ENCODE measurements at regions not wholly inside any gene's neighbourhood (a gene's known extent, or its start where the extent isn't known, plus 50 kb on each side); places are given as distances from the start of the nearest gene placed in this dataset.
"Not testable (repeated sequence)": the region's sequence is repeated elsewhere in the genome, so short reads cannot be mapped to it uniquely, and the experiment has no call there.

- H3K4me1 ChIP-seq (ENCODE audit: control insufficient read depth, insufficient read depth, low read length); H3K4me3 ChIP-seq (ENCODE audit: low read length); H3K36me3 ChIP-seq (ENCODE audit: control insufficient read depth, insufficient read depth, low read length); H3K9me3 ChIP-seq (replicated peaks; ENCODE audit: control insufficient read depth, low read depth, low read length); H3K27ac ChIP-seq (ENCODE audit: low read length); H3K27me3 ChIP-seq (ENCODE audit: control insufficient read depth, insufficient read depth, low read length); DNase-seq: not testable (repeated sequence)
- 100% methylated on average over 6 of the region's 7 CpGs for WGBS (ENCODE audit: insufficient coverage)
Measured at GRCh38 chr6:135626001-135626400, 128.5 kb upstream of the AHI1 start.

DNA sequence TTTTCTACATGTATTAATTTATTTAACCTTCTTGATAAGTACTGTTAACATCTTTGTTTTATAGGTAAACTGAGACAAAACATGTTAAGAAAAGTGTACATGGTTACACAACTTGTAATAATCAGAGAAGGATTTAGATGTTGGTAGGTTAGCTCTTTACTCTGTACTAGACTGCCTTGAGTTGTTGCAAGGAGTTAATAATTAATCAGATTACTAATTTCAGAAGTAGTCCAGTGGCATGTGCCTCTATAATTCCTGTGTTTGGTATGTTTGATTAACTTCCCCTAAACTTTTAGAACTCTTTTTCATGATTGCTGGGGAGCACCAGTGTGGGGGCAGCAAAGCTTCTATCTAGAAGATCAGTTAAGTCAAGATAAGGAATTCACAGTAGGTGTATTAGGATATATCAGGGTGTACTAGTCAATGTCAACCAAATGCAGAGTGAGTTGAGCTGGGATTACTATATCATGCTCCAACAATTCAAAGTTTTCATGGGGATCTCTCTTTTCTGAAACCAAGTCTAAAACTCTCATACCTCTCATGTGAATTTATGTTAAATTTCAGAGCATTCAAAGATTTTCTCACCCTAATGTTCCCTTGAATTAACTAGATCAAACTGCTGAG lies 129.7 kb upstream of the AHI1 start:
- H3K36me3 ChIP-seq (ENCODE audit: control insufficient read depth, insufficient read depth, low read length): no peaks in the 10 kb centered on the region
- no peaks in the 10 kb centered on the region for H3K9me3 ChIP-seq (replicated peaks; ENCODE audit: control insufficient read depth, low read depth, low read length)
- H3K27me3 ChIP-seq (ENCODE audit: control insufficient read depth, insufficient read depth, low read length): no peaks in the 10 kb centered on the region
- H3K4me3 ChIP-seq (ENCODE audit: low read length): no peak overlapping the region
- DNase-seq: no peak
- H3K4me1 ChIP-seq (ENCODE audit: control insufficient read depth, insufficient read depth, low read length): peaks cover 2% of the 10 kb centered on the region
- H3K27ac ChIP-seq (ENCODE audit: low read length): no peak overlapping the region

DNA sequence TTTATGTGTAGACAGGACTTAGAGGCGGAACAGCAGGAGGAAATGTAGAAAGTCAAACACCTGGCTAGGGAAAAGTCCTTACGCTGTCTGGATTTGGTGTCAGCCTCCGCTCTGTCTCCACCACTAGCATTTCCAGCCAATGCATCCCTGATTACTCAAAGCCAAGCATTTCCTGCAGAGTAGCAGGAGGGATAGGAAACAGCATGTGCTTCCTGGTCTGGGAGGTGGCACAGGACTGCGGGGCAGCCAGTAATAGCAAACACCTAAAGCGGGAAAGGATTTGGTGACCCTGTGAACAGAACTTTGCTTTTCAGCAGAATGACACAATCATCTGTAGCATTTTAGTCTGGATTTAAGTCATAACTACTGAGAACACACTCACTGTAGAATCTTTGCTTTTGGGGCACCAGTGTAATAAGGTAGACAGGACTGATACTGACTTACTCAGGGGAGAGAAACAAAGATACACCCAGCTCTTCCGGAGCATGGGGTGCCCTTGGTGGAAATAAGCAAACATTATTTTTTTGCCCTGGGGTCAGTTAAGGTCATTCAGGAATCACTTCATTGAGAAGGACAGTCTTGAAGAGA lies 133.3 kb upstream of the AHI1 start:
- no peaks in the 10 kb centered on the region for H3K36me3 ChIP-seq (ENCODE audit: control insufficient read depth, insufficient read depth, low read length)
- H3K4me3 ChIP-seq (ENCODE audit: low read length): no peak overlapping the region
- no peaks in the 10 kb centered on the region for H3K9me3 ChIP-seq (replicated peaks; ENCODE audit: control insufficient read depth, low read depth, low read length)
- peaks cover 2% of the 10 kb centered on the region for H3K4me1 ChIP-seq (ENCODE audit: control insufficient read depth, insufficient read depth, low read length)
- peak overlapping the region; percentile 0 for H3K27ac ChIP-seq (ENCODE audit: low read length)
- H3K27me3 ChIP-seq (ENCODE audit: control insufficient read depth, insufficient read depth, low read length): no peaks in the 10 kb centered on the region
- peak; percentile 49 for DNase-seq
- 74% methylated on average over 3 of the region's 6 CpGs for WGBS (ENCODE audit: insufficient coverage)

GRCh38 chr6:135631821-135632220 lies 134.3 kb upstream of the AHI1 start:
- no peaks in the 10 kb centered on the region for H3K27me3 ChIP-seq (ENCODE audit: control insufficient read depth, insufficient read depth, low read length)
- no peak for DNase-seq
- WGBS (ENCODE audit: insufficient coverage): 80% methylated on average over 1 of the region's 2 CpGs
- H3K9me3 ChIP-seq (replicated peaks; ENCODE audit: control insufficient read depth, low read depth, low read length): no peaks in the 10 kb centered on the region
- no peaks in the 10 kb centered on the region for H3K36me3 ChIP-seq (ENCODE audit: control insufficient read depth, insufficient read depth, low read length)
- peaks cover 2% of the 10 kb centered on the region for H3K4me1 ChIP-seq (ENCODE audit: control insufficient read depth, insufficient read depth, low read length)
- peak overlapping the region; percentile 33 for H3K27ac ChIP-seq (ENCODE audit: low read length)
- H3K4me3 ChIP-seq (ENCODE audit: low read length): no peak overlapping the region

- WGBS (ENCODE audit: insufficient coverage): no CpG with 5 or more reads among the region's 2 CpGs
Measured at GRCh38 chr6:135633573-135633972, 136.0 kb upstream of the AHI1 start.

DNA sequence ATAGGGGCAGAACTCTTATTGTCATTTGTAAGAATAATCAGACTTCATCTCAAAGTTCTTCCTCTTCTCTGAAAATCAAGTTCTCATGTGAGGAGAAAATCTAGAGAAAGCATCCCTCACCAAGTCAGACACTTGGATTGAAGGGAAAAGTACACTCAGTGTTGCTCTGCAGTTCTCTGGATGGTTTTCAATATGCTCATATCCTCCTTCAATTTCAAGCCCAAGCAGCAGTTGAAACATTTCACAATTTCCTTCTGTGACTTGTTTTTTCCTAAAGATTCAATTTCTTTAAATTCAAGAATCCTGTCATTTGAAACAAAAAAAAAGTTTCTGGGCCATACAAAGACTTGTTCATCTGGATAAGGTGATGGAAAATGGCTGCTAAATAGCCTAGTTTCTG lies 140.2 kb upstream of the AHI1 start:
- Histone ChIP-seq H3K9me3 (replicated peaks; ENCODE audit: control insufficient read depth, low read depth, low read length) (no peaks in the 10 kb centered on the region), H3K27me3 (ENCODE audit: control insufficient read depth, insufficient read depth, low read length) (no peaks in the 10 kb centered on the region), H3K4me3 (ENCODE audit: low read length) (no peak overlapping the region), H3K36me3 (ENCODE audit: control insufficient read depth, insufficient read depth, low read length) (no peaks in the 10 kb centered on the region), H3K27ac (ENCODE audit: low read length) (no peak overlapping the region), H3K4me1 (ENCODE audit: control insufficient read depth, insufficient read depth, low read length) (no peaks in the 10 kb centered on the region)
- peak; percentile 53 for DNase-seq

More at GRCh38 chr6:135633573-135633972, 136.0 kb upstream of the AHI1 start:
- DNase-seq: no peak
- Histone ChIP-seq H3K27ac (ENCODE audit: low read length) (no peak overlapping the region), H3K4me3 (ENCODE audit: low read length) (no peak overlapping the region), H3K4me1 (ENCODE audit: control insufficient read depth, insufficient read depth, low read length) (peaks cover 2% of the 10 kb centered on the region), H3K9me3 (replicated peaks; ENCODE audit: control insufficient read depth, low read depth, low read length) (no peaks in the 10 kb centered on the region), H3K27me3 (ENCODE audit: control insufficient read depth, insufficient read depth, low read length) (no peaks in the 10 kb centered on the region), H3K36me3 (ENCODE audit: control insufficient read depth, insufficient read depth, low read length) (no peaks in the 10 kb centered on the region)

DNA sequence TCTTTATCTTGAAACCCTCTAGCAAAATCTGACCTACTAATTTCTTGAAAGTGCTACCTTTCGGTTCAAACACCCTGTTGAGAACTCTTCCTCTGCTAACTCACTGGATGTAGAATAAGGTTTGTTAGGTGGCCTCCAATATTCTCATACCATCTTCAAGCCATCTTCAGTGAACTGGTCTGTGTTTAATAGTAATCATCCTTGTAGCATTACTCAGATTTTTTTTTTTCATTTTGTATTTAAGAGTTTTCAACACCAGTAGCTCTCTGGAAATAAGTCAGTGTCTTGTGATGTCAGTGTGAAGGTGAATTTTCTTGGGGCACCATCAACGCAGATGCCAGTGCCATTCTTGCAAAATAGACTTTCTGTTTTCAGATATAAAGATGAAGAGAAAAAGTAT lies 140.6 kb upstream of the AHI1 start:
- Histone ChIP-seq H3K27me3 (ENCODE audit: control insufficient read depth, insufficient read depth, low read length) (no peaks in the 10 kb centered on the region), H3K9me3 (replicated peaks; ENCODE audit: control insufficient read depth, low read depth, low read length) (no peaks in the 10 kb centered on the region), H3K27ac (ENCODE audit: low read length) (no peak overlapping the region), H3K4me3 (ENCODE audit: low read length) (no peak overlapping the region), H3K4me1 (ENCODE audit: control insufficient read depth, insufficient read depth, low read length) (no peaks in the 10 kb centered on the region), H3K36me3 (ENCODE audit: control insufficient read depth, insufficient read depth, low read length) (no peaks in the 10 kb centered on the region)
- no peak for DNase-seq
- WGBS (ENCODE audit: insufficient coverage): no CpG with 5 or more reads among the region's 2 CpGs

- no peak overlapping the region for H3K27ac ChIP-seq (ENCODE audit: low read length)
- no peak for DNase-seq
- H3K4me1 ChIP-seq (ENCODE audit: control insufficient read depth, insufficient read depth, low read length): no peaks in the 10 kb centered on the region
- H3K27me3 ChIP-seq (ENCODE audit: control insufficient read depth, insufficient read depth, low read length): no peaks in the 10 kb centered on the region
- H3K9me3 ChIP-seq (replicated peaks; ENCODE audit: control insufficient read depth, low read depth, low read length): no peaks in the 10 kb centered on the region
- no peak overlapping the region for H3K4me3 ChIP-seq (ENCODE audit: low read length)
- H3K36me3 ChIP-seq (ENCODE audit: control insufficient read depth, insufficient read depth, low read length): no peaks in the 10 kb centered on the region
- WGBS (ENCODE audit: insufficient coverage): 86% methylated on average over 1 of the region's 2 CpGs
Measured at GRCh38 chr6:135640048-135640447, 142.5 kb upstream of the AHI1 start.

DNA sequence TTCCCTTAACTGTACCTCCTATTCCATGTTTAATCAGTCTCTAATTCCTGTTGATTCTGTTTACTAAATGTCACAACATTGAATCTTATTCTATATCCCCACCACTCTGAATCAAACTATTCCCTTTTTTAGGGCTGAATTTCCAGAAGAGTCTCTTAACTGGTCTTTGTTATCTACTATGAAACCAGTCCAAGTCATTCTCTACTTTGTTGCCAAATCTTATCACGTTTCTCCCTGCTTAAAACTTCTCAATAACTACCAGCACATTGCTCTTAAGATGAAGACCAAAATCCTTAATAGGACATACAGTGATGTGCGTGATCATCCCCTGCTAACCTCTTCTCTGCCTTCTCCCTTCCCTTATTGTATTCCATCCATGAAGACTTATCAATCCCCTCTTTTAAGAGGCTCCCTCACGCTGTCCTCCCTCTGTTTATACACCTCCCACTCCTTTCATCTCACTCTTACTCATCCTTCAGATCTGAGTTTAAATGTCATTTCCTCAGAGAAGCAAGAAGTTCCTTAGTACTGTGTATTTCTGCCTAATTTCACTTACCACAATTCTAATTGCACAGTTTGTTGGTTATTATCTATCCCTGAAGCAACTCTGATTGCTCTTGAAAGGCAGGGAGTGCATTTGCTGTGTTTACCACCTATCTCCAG lies 143.0 kb upstream of the AHI1 start:
- no peaks in the 10 kb centered on the region for H3K9me3 ChIP-seq (replicated peaks; ENCODE audit: control insufficient read depth, low read depth, low read length)
- H3K27me3 ChIP-seq (ENCODE audit: control insufficient read depth, insufficient read depth, low read length): no peaks in the 10 kb centered on the region
- H3K4me1 ChIP-seq (ENCODE audit: control insufficient read depth, insufficient read depth, low read length): no peaks in the 10 kb centered on the region
- no peaks in the 10 kb centered on the region for H3K36me3 ChIP-seq (ENCODE audit: control insufficient read depth, insufficient read depth, low read length)
- no peak for DNase-seq
- H3K27ac ChIP-seq (ENCODE audit: low read length): no peak overlapping the region
- H3K4me3 ChIP-seq (ENCODE audit: low read length): no peak overlapping the region
- 73% methylated on average over 3 of the region's 3 CpGs for WGBS (ENCODE audit: insufficient coverage)

GRCh38 chr6:135642912-135643311 lies 145.4 kb upstream of the AHI1 start:
- no peak for DNase-seq
- Histone ChIP-seq H3K27me3 (ENCODE audit: control insufficient read depth, insufficient read depth, low read length) (no peaks in the 10 kb centered on the region), H3K9me3 (replicated peaks; ENCODE audit: control insufficient read depth, low read depth, low read length) (no peaks in the 10 kb centered on the region), H3K27ac (ENCODE audit: low read length) (no peak overlapping the region), H3K4me1 (ENCODE audit: control insufficient read depth, insufficient read depth, low read length) (no peaks in the 10 kb centered on the region), H3K36me3 (ENCODE audit: control insufficient read depth, insufficient read depth, low read length) (no peaks in the 10 kb centered on the region), H3K4me3 (ENCODE audit: low read length) (no peak overlapping the region)
- WGBS (ENCODE audit: insufficient coverage): no CpG with 5 or more reads among the region's 3 CpGs
